Renal cortex interstitium (tissue), 11 donors: ENCODE measurements at regions not wholly inside any gene's neighbourhood (a gene's known extent, or its start where the extent isn't known, plus 50 kb on each side); places are given as distances from the start of the nearest gene placed in this dataset.
A peak's percentile ranks its signal among the peaks of the same experiment; 100 is the strongest.

Experiments
- DNase-seq, 11 donors: peaks; one replicate each; pipeline ENCODE4 v3.0.0-alpha.2; 2013; ENCODE audit warnings: low read depth in 9 of 11, low spot score in 4 of 11; ENCODE audit errors: extremely low read depth in 1 of 11

DNA sequence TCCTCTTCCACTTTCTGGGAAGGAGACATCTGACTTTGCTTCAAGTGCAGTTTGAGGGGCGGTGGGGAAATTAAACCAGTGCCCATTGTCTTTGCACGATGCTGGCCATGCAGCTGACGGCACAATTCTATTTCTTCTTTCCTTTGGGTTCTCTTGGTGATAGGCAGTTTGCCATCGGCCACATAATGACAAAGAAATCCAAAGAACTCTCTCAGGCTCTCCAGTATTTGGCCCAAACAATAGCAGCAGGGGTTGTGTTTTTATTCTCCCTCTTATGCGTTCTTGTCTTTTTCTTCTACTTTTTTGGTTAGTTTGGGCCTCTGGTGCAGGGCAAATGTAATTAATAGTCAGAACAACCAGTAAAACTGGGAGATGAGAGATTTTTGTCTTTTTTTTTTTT lies 147.0 kb downstream of the EMX2 start:
- no peak for DNase-seq

GRCh38 chr10:117690359-117690758 lies 147.8 kb downstream of the EMX2 start:
- no peak for DNase-seq

- DNase-seq = no peak
Observed at GRCh38 chr10:117694190-117694589, 151.6 kb downstream of the EMX2 start.

DNA sequence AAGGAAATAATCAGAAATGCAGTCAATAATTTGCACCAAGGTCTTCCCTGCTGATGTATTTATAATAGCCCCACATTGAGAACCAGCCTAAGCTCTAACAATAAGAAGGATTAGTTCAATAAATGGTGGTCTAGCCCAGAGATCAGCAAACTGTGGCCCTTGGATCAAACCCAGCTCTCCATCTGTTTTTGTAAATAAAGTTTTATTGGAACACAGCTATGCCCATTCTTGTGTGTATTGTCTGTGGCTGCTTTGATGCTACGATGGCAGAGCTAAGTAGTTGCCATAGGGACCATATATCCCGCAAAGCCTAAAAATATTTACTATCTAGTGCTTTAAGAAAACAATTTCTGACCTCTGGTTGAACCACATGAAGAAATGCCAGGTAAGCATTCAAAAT lies 154.9 kb downstream of the EMX2 start:
- no peak for DNase-seq

DNA sequence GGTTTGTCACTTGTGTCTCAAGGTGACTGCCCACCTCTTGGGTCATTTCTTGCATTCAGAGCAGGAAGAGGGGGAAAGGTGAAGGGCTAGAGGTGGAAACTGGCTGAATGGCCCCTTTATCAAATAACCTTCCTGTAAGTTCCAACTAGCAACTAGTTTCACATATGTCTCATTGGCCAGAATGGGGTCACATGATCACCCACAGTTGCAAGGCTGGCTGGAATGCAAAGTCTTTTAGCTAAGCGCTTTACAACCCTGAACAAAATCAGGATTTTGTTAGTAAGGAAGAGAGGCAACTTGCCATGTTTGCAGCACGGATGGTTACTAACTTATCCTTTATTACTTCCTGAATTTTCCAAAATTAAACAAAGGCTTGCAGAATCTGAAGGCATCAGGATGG lies 156.3 kb downstream of the EMX2 start:
- no peak for DNase-seq

DNA sequence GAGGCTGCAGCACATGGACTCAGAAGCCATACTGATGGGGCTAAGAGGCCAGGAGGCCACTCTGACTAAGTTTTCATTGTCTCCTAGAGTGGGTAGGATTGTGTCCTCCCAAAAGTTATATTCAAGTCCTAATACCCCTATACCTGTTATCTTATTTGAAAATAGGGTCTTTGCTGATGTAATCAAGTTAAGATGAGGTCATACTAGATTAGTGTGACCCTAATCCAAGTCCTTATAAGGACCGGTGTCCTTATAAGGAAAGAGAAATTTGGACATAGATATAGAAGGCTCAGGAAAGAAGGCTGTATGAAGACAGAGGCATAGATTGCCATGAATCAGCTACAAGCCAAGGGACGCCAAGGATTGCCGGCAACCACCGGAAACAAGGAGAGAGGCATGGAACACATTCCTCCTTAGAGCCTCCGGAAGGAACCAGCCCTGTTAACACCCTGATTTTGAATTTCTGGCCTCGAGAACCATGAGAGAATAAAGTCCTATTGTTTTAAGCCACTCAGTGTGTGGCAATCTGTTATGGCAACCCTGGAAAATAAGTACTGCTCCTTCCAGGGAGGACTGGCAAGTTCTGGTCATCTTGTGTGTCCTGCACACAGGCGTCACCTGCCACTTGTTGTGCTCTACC lies 157.0 kb downstream of the EMX2 start:
- no peak for DNase-seq

- no peak for DNase-seq
Observed at GRCh38 chr10:117710181-117710798, 167.7 kb downstream of the EMX2 start.

DNA sequence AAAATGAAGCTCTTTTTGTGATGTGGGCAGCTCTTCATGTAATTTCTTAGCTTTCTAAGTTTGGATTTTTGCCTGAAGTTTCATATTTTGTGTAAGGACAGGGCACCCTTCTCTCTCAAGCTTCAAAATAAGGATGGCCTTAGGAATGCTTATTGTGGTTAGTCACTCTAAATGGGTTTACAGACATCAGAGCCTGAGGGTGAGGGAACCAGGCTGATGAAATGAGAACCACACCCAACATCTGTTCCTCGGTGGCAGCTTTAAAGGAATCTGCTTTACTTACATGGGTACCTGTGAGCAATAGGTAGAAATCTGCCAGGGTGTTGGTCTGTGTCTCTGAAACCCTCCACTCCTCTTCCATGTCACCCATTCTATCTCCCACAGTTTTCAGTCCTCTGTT lies 174.3 kb downstream of the EMX2 start:
- DNase-seq = no peak

GRCh38 chr10:117718986-117719920 lies 176.7 kb downstream of the EMX2 start:
- DNase-seq = peak in 2 of 11 donors; percentile 25 to 45

- peak in 7 of 11 donors; percentile 44 to 79 (median 56) for DNase-seq
Observed at GRCh38 chr10:117720931-117721835, 178.6 kb downstream of the EMX2 start.

DNA sequence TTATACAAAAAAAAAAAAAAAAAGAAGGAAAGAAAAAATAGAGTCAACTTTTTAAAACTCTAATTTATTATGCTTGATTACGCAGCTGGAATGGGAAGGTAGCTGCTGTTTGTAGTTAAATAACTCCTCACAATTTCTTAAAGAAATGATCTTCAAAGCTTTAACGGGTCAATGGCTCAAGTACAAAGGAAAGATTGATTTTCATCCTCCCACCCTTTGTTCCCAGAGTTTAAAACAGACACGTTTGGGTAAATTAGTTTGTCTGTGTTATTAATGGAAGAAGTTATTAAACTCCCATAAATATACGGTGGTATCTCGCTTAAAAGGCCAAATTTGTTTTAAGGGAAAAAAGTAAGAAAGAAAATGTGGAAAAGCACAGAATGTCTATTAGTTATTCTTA lies 179.3 kb downstream of the EMX2 start:
- DNase-seq = peak in 1 of 11 donors; percentile 29

DNA sequence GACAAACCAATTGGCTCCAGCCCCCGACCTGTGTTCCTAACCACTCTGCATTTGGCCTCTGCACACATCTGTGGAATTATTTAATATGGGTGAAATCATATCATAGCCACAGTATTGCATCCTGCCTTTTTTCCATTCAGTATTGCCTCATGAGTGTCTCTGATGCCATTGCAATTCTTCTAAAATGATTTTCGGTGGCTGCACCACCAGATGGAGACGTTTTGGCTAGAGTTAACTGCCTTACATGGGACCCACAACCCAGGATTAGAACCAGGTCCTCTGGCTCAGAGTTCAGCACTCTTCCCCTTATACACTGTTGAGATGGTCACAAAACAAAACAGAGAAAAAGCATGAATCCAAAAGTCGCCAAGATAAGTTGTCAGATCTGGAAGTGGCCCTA lies 180.8 kb downstream of the EMX2 start:
- no peak for DNase-seq

GRCh38 chr10:117725993-117726392 lies 183.4 kb downstream of the EMX2 start:
- no peak for DNase-seq

DNA sequence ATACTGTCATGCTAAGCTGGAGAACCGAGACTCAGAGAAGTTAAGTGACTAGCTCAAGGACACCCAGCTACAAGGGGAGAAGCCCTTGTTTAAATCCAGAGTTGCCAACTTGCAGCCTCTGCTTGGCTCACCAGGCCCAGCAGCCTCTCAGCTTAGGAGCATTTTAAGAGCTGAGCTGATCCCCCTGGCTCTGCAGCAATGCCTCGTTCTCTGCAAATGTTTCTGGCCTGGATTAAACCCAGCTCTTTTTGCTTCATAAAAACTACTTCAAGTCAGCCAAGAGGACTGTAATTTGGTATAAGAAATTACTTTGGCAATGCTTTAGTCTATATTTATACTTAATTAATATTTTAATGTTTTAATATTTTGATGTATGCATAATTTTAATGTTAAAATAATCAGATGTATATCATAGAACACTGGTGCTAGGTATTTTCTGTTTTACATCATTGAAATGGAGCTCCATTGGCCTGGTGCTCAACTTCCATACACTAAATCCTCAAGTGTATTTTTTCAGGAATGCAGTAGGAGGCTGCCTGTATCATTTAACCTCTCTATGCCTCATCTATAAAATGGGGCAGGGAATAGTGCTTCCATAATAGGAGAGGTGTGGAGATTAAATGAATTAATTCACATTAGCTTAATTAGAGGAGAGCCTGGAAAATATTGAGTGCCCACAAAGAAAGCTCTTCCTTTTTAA lies 184.2 kb downstream of the EMX2 start:
- DNase-seq = no peak

DNA sequence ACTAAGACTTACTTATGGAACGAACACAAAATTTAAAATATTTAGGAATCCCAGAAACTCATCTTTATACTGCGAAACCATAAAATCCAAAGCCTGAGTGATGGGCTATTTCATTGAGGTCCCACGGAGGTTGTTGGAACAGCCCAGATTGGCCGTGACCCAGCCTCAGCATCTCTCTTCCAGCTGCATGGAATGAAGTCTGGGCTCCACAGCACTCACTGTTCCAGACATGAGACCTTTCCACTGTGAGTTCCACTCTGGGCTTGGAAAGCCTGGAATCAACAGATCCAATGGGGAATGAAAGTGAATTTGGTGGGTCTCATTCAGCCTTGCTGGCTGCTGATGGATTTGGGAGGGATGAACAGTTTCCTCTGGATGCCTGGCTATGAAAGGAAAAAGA lies 184.9 kb downstream of the EMX2 start:
- DNase-seq = no peak

DNA sequence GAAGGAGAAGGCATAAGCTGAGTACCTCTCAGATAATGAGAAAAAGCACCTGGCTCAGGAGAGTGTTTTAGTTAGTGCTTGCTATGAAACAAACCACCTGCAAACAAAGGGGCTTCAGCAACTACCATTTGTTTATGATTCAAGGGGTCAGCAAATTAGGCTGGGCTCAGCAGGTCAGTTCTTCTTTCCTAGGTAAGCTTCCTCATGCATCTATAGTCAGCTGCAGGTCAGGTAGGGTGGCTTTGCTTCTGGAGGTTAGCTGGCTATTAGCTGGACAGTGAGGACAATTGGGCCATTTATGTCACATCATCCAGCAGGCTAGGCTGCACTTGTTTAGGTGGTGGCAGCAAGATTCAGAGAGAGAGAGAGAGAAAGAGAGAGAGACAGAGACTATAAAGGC lies 185.5 kb downstream of the EMX2 start:
- no peak for DNase-seq

GRCh38 chr10:117729156-117729555 lies 186.6 kb downstream of the EMX2 start:
- DNase-seq = no peak

GRCh38 chr10:117731121-117731791 lies 188.7 kb downstream of the EMX2 start:
- no peak for DNase-seq
